ENCODE measurements at regions not wholly inside any gene's neighbourhood (a gene's known extent, or its start where the extent isn't known, plus 50 kb on each side); places are given as distances from the start of the nearest gene placed in this dataset.

- Mint-ChIP-seq H3K9me3 (ENCODE audit: unreplicated experiment) (no peaks in the 10 kb centered on the region), H3K36me3 (ENCODE audit: low read depth, unreplicated experiment) (no peaks in the 10 kb centered on the region), H3K27me3 (ENCODE audit: unreplicated experiment) (peaks cover 1% of the 10 kb centered on the region), H3K27ac (ENCODE audit: unreplicated experiment) (no peak overlapping the region), H3K4me3 (ENCODE audit: unreplicated experiment) (no peak overlapping the region), H3K4me1 (ENCODE audit: unreplicated experiment) (no peaks in the 10 kb centered on the region)
- TF ChIP-seq CTCF (IDR thresholded peaks at IDR 0.05; ENCODE audit: unreplicated experiment) = no peak
- no peak for DNase-seq (ENCODE audit: low spot score)
Observed at GRCh38 chr16:74232806-74233465, 63.7 kb upstream of the PSMD7 start.

GRCh38 chr16:74230126-74230525, 66.5 kb upstream of the PSMD7 start:
- H3K36me3 Mint-ChIP-seq (ENCODE audit: low read depth, unreplicated experiment) = no peaks in the 10 kb centered on the region
- no peak overlapping the region for H3K4me3 Mint-ChIP-seq (ENCODE audit: unreplicated experiment)
- no peak for DNase-seq (ENCODE audit: low spot score)
- no peaks in the 10 kb centered on the region for H3K27me3 Mint-ChIP-seq (ENCODE audit: unreplicated experiment)
- no peak for TF ChIP-seq CTCF (IDR thresholded peaks at IDR 0.05; ENCODE audit: unreplicated experiment)
- no peaks in the 10 kb centered on the region for H3K9me3 Mint-ChIP-seq (ENCODE audit: unreplicated experiment)
- peaks cover 9% of the 10 kb centered on the region for H3K4me1 Mint-ChIP-seq (ENCODE audit: unreplicated experiment)
- H3K27ac Mint-ChIP-seq (ENCODE audit: unreplicated experiment) = no peak overlapping the region

- Mint-ChIP-seq H3K27ac (ENCODE audit: unreplicated experiment) (peak overlapping the region; percentile 33), H3K27me3 (ENCODE audit: unreplicated experiment) (no peaks in the 10 kb centered on the region), H3K4me3 (ENCODE audit: unreplicated experiment) (no peak overlapping the region), H3K9me3 (ENCODE audit: unreplicated experiment) (no peaks in the 10 kb centered on the region), H3K36me3 (ENCODE audit: low read depth, unreplicated experiment) (no peaks in the 10 kb centered on the region), H3K4me1 (ENCODE audit: unreplicated experiment) (peaks cover 9% of the 10 kb centered on the region)
- DNase-seq (ENCODE audit: low spot score) = no peak
- no peak for TF ChIP-seq CTCF (IDR thresholded peaks at IDR 0.05; ENCODE audit: unreplicated experiment)
Observed at GRCh38 chr16:74226338-74226954, 70.2 kb upstream of the PSMD7 start.

- no peaks in the 10 kb centered on the region for H3K36me3 Mint-ChIP-seq (ENCODE audit: low read depth, unreplicated experiment)
- peaks cover 11% of the 10 kb centered on the region for H3K4me1 Mint-ChIP-seq (ENCODE audit: unreplicated experiment)
- H3K9me3 Mint-ChIP-seq (ENCODE audit: unreplicated experiment) = no peaks in the 10 kb centered on the region
- no peak overlapping the region for H3K4me3 Mint-ChIP-seq (ENCODE audit: unreplicated experiment)
- H3K27ac Mint-ChIP-seq (ENCODE audit: unreplicated experiment) = no peak overlapping the region
- TF ChIP-seq CTCF (IDR thresholded peaks at IDR 0.05; ENCODE audit: unreplicated experiment) = no peak
- H3K27me3 Mint-ChIP-seq (ENCODE audit: unreplicated experiment) = no peaks in the 10 kb centered on the region
- DNase-seq (ENCODE audit: low spot score) = no peak
Observed at GRCh38 chr16:74224828-74225612, 71.6 kb upstream of the PSMD7 start.

GRCh38 chr16:74221828-74222227, 74.8 kb upstream of the PSMD7 start:
- Mint-ChIP-seq H3K4me1 (ENCODE audit: unreplicated experiment) (peaks cover 19% of the 10 kb centered on the region), H3K27ac (ENCODE audit: unreplicated experiment) (no peak overlapping the region), H3K27me3 (ENCODE audit: unreplicated experiment) (no peaks in the 10 kb centered on the region), H3K9me3 (ENCODE audit: unreplicated experiment) (no peaks in the 10 kb centered on the region), H3K4me3 (ENCODE audit: unreplicated experiment) (no peak overlapping the region), H3K36me3 (ENCODE audit: low read depth, unreplicated experiment) (no peaks in the 10 kb centered on the region)
- DNase-seq (ENCODE audit: low spot score) = no peak
- no peak for TF ChIP-seq CTCF (IDR thresholded peaks at IDR 0.05; ENCODE audit: unreplicated experiment)
